Neural cell (in vitro differentiated cells): ENCODE measurements at regions not wholly inside any gene's neighbourhood (a gene's known extent, or its start where the extent isn't known, plus 50 kb on each side); places are given as distances from the start of the nearest gene placed in this dataset.

Experiments used
- H2AFZ ChIP-seq: fragments of 200-600, 300-800 bp; sonication (generic), shearing (Covaris generic); 2 replicates; pipeline ENCODE4 v1.6.0; 2014; ENCODE audit warnings: low read depth, mild to moderate bottlenecking, antibody characterized with exemption, low read length, moderate library complexity
- H3F3A ChIP-seq: fragments of 200-600 bp; shearing (Covaris generic); 2 replicates; pipeline ENCODE4 v1.6.1; 2016; ENCODE audit warnings: mild to moderate bottlenecking, moderate library complexity, mixed read lengths, antibody characterized with exemption, low read length; ENCODE audit not compliant: insufficient read depth, poor library complexity, severe bottlenecking
- H3K27ac ChIP-seq: fragments of 200-600, 300-800 bp; sonication (generic), shearing (Covaris generic); 2 replicates; pipeline ENCODE4 v1.5.1; 2014; ENCODE audit warnings: mild to moderate bottlenecking, low read length, moderate library complexity
- H3K27me3 ChIP-seq: fragments of 300-800, 200-600 bp; sonication (generic), shearing (Covaris generic); 2 replicates; pipeline ENCODE4 v1.6.0; 2014; ENCODE audit warnings: mild to moderate bottlenecking, low read depth, low read length, moderate library complexity; ENCODE audit not compliant: insufficient read depth
- H3K36me3 ChIP-seq: fragments of 300-800, 200-600 bp; sonication (generic), shearing (Covaris generic); 2 replicates; pipeline ENCODE4 v1.5.1; 2014; ENCODE audit warnings: mild to moderate bottlenecking, antibody characterized with exemption, low read length, moderate library complexity; ENCODE audit not compliant: insufficient read depth
- H3K4me2 ChIP-seq: fragments of 300-800, 200-600 bp; sonication (generic), shearing (Covaris generic); 2 replicates; pipeline ENCODE4 v1.6.0; 2014; ENCODE audit warnings: mild to moderate bottlenecking, low read length
- H3K4me3 ChIP-seq: fragments of 300-800, 200-600 bp; sonication (generic), shearing (Covaris generic); 2 replicates; pipeline ENCODE4 v1.5.1; 2014; ENCODE audit warnings: mild to moderate bottlenecking, low read length, moderate library complexity
- H3K79me2 ChIP-seq: fragments of 200-600 bp; shearing (Covaris generic); replicated peaks from 2 replicates; pipeline ENCODE4 v1.6.0; 2014; ENCODE audit warnings: mild to moderate bottlenecking, low read length, moderate library complexity; ENCODE audit not compliant: insufficient read depth
- H3K9ac ChIP-seq: fragments of 300-800, 200-600 bp; sonication (generic), shearing (Covaris generic); 2 replicates; pipeline ENCODE4 v1.6.1; 2016; ENCODE audit warnings: mild to moderate bottlenecking, low read length, mixed read lengths
- H3K9me2 ChIP-seq: fragments of 200-600 bp; shearing (Covaris generic); 2 replicates; pipeline ENCODE4 v1.6.1; 2016; ENCODE audit warnings: mild to moderate bottlenecking, low read length, mixed read lengths; ENCODE audit not compliant: insufficient read depth
- H3K9me3 ChIP-seq: fragments of 200-600, 300-800 bp; sonication (generic), shearing (Covaris generic); 2 replicates; pipeline ENCODE4 v1.6.1; 2016; ENCODE audit warnings: mild to moderate bottlenecking, mixed run types, low read length, moderate library complexity, mixed read lengths
- H4K20me1 ChIP-seq: fragments of 200-600 bp; shearing (Covaris generic); 2 replicates; pipeline ENCODE4 v1.6.1; 2016; ENCODE audit warnings: mild to moderate bottlenecking, mixed run types; ENCODE audit not compliant: insufficient read depth
- CTCF ChIP-seq: fragments of 450-650 bp; IDR thresholded peaks from 2 replicates; pipeline ENCODE4 v1.5.1; 2014; ENCODE audit warnings: antibody characterized with exemption, mild to moderate bottlenecking, moderate library complexity; ENCODE audit not compliant: poor library complexity, severe bottlenecking
- EP300 ChIP-seq: fragments of 450-650 bp; conservative IDR thresholded peaks from 2 replicates; pipeline ENCODE4 v1.6.1; 2014; ENCODE audit warnings: antibody characterized with exemption, mild to moderate bottlenecking, moderate library complexity; ENCODE audit not compliant: poor library complexity, severe bottlenecking
- EZH2 ChIP-seq: fragments of 200-600, 300-800 bp; shearing (Covaris generic), sonication (generic); IDR thresholded peaks from 2 replicates; pipeline ENCODE4 v1.6.1; 2014; ENCODE audit warnings: antibody characterized with exemption, low read length, borderline replicate concordance, mild to moderate bottlenecking; ENCODE audit not compliant: insufficient read depth, poor library complexity, severe bottlenecking
- MXI1 ChIP-seq: fragments of 450-650 bp; conservative IDR thresholded peaks from 2 replicates; pipeline ENCODE4 v1.6.1; 2014; ENCODE audit warnings: antibody characterized with exemption, mild to moderate bottlenecking; ENCODE audit not compliant: poor library complexity, severe bottlenecking
- POLR2AphosphoS5 ChIP-seq: IDR thresholded peaks from 2 replicates; pipeline ENCODE4 v1.6.1; 2012
- RAD21 ChIP-seq: fragments of 450-650 bp; conservative IDR thresholded peaks from 2 replicates; pipeline ENCODE4 v1.6.1; 2014; ENCODE audit warnings: antibody characterized with exemption, mild to moderate bottlenecking, moderate library complexity
- SMC3 ChIP-seq: fragments of 450-650 bp; conservative IDR thresholded peaks from 2 replicates; pipeline ENCODE4 v1.6.1; 2014; ENCODE audit warnings: antibody characterized with exemption, mild to moderate bottlenecking, moderate library complexity; ENCODE audit not compliant: poor library complexity
- TAF1 ChIP-seq: IDR thresholded peaks from 2 replicates; pipeline ENCODE4 v1.6.1; 2012; ENCODE audit warnings: low read depth
- TF ChIP-seq, protein P1 (sequence below): IDR thresholded peaks from 2 replicates; pipeline ENCODE4 v1.6.1; 2012; ENCODE audit warnings: borderline replicate concordance

- no peaks in the 10 kb centered on the region for H3F3A ChIP-seq
- H2AFZ ChIP-seq: no peak overlapping the region
- no peaks in the 10 kb centered on the region for H3K27me3 ChIP-seq
- no peak overlapping the region for H3K9ac ChIP-seq
- H3K9me2 ChIP-seq: no peaks in the 10 kb centered on the region
- TF ChIP-seq, protein P1, sequence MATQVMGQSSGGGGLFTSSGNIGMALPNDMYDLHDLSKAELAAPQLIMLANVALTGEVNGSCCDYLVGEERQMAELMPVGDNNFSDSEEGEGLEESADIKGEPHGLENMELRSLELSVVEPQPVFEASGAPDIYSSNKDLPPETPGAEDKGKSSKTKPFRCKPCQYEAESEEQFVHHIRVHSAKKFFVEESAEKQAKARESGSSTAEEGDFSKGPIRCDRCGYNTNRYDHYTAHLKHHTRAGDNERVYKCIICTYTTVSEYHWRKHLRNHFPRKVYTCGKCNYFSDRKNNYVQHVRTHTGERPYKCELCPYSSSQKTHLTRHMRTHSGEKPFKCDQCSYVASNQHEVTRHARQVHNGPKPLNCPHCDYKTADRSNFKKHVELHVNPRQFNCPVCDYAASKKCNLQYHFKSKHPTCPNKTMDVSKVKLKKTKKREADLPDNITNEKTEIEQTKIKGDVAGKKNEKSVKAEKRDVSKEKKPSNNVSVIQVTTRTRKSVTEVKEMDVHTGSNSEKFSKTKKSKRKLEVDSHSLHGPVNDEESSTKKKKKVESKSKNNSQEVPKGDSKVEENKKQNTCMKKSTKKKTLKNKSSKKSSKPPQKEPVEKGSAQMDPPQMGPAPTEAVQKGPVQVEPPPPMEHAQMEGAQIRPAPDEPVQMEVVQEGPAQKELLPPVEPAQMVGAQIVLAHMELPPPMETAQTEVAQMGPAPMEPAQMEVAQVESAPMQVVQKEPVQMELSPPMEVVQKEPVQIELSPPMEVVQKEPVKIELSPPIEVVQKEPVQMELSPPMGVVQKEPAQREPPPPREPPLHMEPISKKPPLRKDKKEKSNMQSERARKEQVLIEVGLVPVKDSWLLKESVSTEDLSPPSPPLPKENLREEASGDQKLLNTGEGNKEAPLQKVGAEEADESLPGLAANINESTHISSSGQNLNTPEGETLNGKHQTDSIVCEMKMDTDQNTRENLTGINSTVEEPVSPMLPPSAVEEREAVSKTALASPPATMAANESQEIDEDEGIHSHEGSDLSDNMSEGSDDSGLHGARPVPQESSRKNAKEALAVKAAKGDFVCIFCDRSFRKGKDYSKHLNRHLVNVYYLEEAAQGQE: no peak
- TF ChIP-seq RAD21 (no peak), POLR2AphosphoS5 (no peak), SMC3 (no peak), EZH2 (no peak)
- H3K79me2 ChIP-seq: no peaks in the 10 kb centered on the region
- H3K4me3 ChIP-seq: no peak overlapping the region
- H3K4me2 ChIP-seq: no peak overlapping the region
- H3K27ac ChIP-seq: no peak overlapping the region
- H3K9me3 ChIP-seq: no peaks in the 10 kb centered on the region
- no peaks in the 10 kb centered on the region for H3K36me3 ChIP-seq
- H4K20me1 ChIP-seq: no peaks in the 10 kb centered on the region
These were observed 143.4 kb upstream of the GRB10 start for GRCh38 chr7:50926049-50926448.

GRCh38 chr7:50923476-50923875, 140.8 kb upstream of the GRB10 start:
- Histone ChIP-seq H2AFZ (no peak overlapping the region), H3K4me2 (no peak overlapping the region), H3K27me3 (no peaks in the 10 kb centered on the region), H3K9ac (no peak overlapping the region), H3K27ac (no peak overlapping the region), H3K9me2 (no peaks in the 10 kb centered on the region), H3K36me3 (no peaks in the 10 kb centered on the region), H3F3A (no peaks in the 10 kb centered on the region), H4K20me1 (no peaks in the 10 kb centered on the region), H3K79me2 (no peaks in the 10 kb centered on the region), H3K4me3 (no peak overlapping the region), H3K9me3 (no peaks in the 10 kb centered on the region)
- no peak for TF ChIP-seq TAF1
- no peak for TF ChIP-seq CTCF
- TF ChIP-seq EZH2: no peak
- TF ChIP-seq EP300: no peak
- no peak for TF ChIP-seq MXI1
- TF ChIP-seq, protein P1: no peak
- no peak for TF ChIP-seq RAD21
- TF ChIP-seq POLR2AphosphoS5: no peak
- no peak for TF ChIP-seq SMC3
